SHP77 (cell line): ENCODE measurements at regions not wholly inside any gene's neighbourhood (a gene's known extent, or its start where the extent isn't known, plus 50 kb on each side); places are given as distances from the start of the nearest gene placed in this dataset.
"Not testable (repeated sequence)": the region's sequence is repeated elsewhere in the genome, so short reads cannot be mapped to it uniquely, and the experiment has no call there.

Source experiments
- DNase-seq, 2 experiments: peaks; one replicate each; lab custom pipeline; 2025; lab: John Stamatoyannopoulos, UW

DNA sequence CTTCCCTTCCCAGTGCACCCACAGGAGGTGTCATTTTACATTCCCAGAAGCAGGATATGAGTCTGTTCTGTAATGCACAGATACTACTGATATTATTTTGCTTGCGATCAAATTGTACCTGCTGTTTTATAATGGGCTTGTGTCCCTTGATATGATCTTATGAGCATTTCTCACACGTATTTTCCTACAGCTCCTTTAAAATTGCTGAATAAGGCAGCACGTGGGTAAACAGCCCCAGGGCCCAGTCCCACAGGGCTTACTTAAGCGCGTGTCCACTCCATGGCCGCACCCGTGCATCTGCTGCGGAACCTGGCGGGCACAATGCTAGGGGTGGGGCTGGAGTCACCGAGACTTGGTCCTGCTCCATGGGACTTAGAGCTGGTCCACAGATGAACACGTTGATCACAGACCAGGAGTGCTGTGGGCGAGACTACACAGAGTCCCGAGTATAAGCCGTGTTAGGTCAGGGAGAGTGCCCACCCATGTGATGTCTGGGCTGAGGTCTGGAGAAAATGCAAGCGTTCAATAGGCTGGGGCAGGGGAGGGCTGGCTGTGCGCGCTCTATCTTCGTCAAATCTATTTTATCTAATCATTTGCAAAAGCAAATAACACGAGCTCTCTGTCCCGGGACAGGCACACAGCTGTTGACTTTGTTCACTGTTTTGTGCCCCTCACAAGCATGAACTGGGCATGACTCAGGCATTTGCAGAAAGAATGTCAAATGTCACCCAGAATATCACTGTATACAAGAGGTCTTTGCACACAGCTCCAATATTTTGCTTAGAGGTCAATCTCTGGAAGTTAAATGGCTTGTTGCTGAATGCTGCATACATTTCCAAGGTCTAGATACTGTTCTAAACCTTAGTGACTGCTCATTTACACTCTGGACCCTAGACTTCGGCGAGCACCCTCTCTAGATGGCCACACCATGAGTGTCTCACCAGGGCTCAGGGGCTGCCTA lies 119.3 kb downstream of the CRYAA start:
- DNase-seq = peak in 1 of 2 experiments; percentile 57

DNA sequence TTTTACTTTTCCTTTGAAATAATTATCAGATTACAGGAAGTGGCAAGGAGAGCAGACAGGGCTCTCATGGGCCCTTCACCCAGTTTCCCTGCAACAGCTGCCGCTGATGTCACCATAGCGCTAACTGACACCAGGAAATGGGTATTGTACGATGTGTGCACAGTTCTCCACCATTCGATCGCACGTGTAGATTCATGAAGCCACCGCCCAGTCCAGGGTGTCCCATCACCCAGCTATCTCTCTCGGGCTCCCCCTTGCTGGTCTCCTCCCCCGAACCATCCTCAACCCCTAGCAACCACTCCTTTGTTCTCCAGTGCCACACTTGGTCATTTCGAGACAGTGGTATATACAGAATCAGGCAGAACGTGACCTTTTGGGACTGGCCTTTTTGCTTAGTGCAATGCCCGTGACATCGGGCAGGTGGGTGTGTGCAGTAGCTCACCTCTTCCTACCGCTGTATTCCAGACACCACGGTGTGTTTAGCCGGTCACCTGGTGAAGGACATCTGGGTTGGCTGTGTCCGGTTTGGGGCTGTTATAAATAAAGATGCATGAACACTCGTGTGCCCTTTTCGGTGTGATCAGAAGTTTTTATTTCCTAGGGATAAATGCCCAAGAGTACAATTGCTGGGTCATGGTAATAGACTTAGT lies 118.4 kb downstream of the CRYAA start:
- peak; percentile 95 to 98 for DNase-seq

DNA sequence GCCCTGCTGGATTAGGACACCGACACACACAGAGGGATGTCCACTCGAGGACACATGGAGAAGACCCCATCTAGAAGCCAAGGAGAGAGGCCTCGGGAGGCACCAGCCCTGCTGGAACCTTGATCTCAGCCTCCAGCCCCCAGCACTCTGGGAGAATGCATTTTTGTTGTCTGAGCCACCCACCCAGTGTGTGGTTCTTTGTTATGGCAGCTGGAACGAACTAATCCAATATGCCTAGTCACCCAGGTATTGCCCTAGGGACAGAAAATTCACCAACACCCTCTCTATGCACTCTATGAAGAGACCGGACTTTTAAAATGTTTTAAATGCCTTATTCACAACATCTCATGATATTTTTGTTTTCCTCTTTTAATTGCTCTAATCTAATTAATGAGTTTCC lies 117.4 kb downstream of the CRYAA start:
- no peak for DNase-seq

DNA sequence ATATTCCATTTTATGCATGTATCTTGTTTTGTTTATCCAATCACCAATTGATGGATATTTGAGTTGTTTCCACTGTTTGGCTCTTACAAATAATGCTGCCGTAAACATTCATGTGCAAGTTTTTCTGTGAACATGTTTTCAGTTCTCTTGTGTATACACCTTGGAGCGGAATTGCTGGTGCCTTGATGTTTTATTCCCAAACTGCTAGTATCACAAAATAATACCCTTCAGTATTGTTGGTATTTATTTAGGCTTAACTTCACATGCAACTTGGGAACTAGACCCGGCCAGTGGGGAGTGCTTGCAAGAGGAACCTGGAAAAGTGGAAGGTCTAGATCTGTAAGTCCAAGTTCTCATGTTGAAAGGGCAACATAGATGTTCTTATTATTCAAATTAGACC lies 115.9 kb downstream of the CRYAA start:
- DNase-seq = no peak

DNA sequence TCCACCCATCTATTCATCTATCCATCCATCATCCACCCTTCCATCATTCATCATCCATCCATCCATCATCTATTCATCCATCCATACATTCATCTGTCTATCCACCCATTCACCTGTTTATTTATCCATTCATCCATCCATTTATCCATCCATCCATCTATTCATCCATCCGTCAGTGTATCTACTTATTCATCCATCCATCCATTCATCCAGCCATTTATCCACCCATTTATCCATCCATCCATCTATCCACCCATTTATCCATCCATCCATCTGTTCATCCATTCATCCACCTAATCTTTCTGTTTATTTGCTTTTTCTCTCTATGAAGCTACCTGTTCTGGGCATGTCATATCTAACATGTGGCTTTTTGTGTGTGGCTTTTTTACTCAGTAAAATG lies 115.4 kb downstream of the CRYAA start:
- no peak for DNase-seq

DNA sequence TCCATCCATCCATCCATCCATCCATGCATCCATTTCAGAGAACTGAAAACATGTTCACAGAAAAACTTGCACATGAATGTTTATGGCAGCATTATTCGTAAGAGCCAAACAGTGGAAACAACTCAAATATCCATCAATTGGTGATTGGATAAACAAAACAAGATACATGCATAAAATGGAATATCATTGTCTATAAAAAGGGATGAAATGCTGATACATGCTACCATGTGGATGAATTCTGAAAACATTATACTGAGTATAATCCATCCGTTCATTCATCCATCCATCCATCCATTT lies 115.1 kb downstream of the CRYAA start:
- not testable (repeated sequence) for DNase-seq

DNA sequence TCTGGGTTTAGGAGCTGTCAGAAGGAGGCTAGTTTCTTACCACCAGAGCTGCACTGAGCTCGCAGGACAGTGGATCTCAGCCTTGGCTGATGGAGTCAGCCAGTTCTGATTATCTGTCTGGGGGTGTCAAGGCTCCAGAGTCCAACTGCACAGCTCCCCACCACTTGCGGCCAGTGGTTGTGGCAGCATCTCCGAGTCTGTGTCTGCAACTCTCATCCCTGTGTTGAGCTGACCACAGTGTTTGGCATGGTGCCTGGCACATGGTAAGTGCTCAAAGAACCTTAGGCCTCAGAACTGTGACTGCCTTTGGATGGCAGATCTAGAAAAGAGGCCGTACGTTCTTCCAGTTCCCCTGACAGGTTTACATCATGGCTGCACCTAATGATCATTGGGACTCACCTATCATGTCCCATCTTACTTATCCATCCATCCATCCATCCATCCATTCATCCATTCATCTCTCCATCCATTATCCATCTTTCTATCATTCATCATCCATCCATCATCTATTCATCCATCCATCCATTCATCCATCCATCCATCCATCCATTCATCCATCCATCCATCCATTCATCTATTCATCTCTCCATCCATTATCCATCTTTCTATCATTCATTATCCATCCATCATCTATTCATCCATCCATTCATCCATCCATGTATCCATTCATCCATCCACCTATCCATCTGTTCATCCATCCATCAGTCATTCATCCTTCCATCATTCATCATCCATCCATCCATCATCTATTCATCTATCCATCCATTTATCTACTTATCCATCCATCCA lies 114.5 kb downstream of the CRYAA start:
- no peak for DNase-seq

DNA sequence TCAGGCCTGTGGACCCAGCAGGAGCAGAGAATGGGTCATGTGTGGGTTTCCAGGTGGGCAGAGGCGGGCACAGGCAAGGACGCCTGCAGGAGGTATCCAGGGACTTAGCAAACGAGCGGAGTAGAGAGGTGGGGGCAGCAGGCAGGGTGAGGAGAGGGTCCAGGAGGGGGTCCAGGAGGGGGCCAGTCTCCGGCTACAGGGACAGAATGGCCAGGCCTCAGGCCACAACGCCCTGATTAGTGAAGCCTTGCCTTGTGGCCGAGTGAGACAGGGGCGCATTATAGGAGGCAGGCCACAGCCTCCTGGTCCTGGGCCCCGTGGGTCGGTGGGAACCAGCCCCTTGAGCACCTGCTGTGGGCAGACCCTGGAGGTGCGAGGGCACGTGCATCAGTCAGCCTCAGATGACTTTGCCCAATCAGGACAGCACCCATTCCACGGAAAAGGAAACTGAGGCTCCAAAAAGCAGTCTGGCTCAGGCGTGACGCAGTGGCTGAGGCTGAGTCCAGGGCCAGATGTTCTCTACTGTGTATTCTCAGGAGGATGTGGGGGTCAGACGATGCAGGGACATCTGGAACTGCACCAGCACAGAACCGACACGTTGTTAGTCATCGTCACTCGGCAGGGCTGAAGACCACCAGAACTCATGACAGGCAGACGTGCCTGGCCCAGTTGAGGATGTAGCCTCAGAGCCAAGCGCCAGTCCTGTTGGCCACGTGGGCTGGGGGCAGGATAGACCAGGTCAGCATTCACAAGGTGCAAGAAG lies 113.7 kb downstream of the CRYAA start:
- DNase-seq = no peak

DNA sequence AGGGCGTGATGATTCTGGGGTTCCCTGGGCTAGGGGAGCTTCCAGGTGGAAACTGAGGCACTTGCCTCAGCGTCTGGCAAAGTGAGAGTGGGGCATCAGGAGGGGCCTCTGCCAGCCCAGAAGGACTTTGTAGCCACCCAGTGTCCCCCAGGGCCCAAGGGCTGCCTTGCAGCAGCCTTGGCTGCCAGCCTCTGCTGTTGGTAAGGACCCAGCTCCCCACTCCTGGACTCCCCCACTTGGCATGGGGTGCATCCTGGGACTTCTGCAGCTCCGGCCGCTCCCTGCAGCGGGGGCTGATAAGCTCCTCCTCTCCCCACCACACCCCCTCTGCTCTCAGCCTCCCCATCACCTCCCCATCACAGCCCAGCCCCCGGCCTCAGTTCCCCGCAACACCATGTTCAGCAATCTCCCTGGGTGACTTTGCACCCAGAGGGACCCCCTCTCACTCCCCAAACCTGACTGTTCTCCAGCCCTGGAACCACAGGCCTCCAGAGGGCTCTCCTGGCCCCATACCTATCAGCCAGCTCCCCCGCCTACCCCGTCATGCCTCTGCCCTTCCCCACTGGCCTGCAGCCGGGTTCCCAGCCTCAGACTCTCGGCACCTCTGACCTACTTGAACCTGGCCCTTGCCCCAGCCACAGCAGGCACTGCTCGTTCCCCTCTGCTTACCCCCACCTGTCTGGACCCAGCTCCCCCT lies 113.0 kb downstream of the CRYAA start:
- DNase-seq = no peak

DNA sequence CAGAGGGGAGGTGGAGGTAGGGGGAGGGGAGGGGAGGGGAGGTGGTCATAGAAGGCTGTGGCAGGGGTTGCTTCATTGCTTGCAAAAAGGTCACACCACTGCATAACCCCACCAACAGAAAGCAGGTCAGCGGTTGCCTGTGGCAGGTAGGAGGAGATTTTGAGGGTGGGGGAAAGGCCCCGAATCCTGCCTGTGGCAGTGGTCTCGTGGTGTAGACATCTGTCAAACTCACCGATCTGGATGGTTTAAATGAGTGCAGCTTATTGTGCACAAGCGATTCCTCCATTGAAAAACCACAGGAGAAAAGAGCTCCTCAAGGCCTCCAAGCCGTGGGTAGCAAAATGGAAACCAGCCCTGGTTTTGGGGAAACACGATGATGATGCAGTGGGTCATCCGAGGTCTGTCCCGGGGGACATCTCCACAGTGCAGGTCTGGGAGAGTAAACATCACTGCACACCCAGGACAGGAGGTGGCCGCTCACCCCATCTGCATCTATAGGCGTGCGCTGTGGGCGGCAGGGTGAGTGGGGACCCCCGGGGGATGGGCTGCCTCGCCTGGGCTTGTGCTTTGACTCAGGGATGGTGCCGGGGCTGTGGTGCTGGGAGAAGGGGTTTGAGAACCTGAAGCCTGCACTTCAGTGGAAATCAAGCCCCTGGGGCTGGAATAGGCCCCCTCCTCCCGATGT lies 112.3 kb downstream of the CRYAA start:
- no peak for DNase-seq

DNA sequence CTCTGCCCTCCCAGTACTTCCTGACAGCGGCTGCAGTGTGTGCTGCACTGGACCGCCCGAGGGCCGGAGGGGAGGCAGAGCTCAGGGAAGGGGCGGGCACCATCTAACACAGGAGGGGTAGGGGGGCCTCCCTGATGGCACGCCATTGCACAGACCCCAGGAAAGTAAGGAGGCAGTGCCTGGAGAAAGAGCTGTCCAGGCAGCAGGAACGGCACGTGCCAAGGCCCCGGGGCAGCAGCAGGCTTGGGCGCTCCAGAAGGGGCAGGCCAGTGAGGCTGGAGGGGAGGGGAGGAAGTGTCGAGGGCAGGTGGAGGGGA lies 110.7 kb downstream of the CRYAA start:
- DNase-seq = no peak

DNA sequence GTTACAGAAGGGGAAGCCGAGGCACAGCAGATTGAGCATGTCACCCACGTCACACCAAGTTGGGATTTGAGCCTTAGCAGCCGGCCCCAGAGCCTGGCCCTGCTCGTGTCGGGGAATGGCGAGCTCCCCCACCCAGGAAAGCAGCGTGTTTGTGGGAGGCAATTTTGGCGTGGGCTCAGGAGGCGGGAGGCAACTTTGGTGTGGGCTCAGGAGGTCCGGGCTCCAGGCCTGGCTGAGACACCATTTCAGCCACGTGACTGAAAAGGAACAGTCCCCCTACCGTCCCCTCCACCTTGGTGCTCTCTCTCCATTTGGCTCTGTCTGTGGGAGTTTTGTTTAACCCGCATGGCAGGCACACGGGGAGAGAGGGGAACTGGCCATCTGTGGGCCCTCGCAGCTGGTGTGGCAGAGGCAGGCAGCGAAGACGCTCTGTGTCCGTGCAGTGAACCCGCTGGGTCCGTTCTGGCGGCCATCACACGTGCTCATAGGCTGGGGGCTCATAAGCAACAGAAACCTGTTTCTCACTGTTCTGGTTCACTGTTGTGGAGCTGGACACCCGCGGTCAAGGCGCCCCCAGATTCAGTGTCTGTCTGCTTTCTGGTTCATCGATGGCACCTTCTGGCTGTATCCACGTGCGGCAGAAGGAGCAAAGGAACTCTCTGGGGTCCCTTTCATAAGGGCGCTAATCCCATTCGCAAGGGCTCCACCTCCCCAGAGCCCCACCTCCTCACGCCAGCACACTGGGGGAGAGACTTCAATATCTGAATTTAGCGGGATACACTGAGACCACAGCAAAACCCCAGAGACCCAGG lies 110.2 kb downstream of the CRYAA start:
- DNase-seq = no peak

DNA sequence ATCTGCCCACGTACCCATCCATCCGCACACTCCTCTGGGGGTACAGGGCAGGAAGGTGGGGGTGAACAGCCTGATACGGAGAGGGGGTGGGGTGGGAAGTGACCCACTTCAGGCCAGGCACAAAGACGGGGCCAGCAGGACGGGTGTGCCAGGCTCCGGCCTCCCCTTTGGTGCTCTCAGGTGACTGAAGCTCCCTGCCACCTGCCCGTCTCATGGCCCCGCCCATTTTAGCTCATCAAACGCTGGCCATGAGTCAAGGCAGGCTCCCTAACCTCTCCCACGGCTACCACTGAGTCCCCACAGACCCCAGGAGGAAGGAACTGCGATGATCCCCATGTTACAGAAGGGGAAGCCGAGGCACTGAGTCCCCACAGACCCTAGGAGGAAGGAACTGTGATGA lies 109.6 kb downstream of the CRYAA start:
- DNase-seq = no peak

DNA sequence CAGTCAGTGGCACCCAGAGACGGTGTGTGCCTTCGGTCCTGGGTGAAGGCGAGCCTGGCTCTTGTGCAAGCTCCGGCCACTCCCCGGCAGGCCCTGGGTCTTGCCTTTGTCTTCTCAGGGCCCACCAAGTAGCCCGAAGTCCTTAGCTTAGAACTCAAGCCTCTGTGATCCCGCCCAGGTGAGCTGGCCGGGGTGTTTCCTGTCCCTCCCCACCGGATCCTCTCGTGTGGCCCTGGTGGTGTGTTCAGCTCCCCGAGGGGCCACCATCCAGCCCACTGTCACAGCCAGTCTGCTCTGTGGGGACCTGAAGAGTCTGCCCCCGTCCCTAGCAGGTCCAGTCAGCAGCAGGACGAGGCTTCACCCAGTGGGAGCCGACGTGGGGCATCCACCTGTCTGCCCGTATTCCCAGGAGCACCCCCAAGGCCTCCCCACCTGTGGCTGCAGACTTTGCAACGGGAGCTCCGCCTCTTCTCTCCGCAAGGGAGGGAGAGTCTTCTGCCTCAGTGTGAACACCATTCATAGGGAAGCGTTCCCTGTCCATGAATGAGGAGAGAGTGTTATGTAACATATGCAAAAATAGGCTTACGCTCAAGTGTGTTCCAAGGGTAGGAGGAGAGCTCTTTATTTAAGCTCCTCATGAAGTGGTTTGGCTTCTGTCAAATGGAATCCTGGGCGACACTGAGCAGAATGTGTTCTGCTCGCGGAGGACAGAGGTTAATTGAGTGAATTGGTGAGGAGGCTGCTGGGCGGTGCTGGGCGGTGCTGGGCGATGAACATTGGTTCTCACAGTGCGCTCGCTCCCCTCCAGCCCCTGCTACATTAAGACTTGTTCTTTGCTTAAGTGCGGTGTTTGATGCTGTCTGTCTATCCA lies 108.9 kb downstream of the CRYAA start:
- DNase-seq = no peak

DNA sequence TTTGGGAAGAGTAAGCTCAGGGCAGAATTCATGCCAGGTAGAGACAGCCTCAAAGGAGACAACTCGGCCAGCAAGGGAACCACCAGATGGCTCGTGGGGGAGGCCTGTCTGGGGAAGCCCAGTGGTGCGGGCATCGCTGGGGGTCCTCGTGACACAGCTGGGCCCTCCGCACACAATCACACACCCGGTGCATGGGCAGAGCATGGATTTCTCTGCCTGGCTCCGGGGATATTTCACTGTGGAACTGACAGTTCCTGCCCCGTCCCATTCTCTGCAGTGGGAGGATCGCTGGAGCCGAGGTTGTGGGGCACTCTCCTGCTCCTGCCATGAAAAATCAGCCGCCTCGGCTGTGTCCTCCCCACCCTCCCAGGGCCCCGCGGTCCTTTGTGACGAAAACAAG lies 108.0 kb downstream of the CRYAA start:
- no peak for DNase-seq

DNA sequence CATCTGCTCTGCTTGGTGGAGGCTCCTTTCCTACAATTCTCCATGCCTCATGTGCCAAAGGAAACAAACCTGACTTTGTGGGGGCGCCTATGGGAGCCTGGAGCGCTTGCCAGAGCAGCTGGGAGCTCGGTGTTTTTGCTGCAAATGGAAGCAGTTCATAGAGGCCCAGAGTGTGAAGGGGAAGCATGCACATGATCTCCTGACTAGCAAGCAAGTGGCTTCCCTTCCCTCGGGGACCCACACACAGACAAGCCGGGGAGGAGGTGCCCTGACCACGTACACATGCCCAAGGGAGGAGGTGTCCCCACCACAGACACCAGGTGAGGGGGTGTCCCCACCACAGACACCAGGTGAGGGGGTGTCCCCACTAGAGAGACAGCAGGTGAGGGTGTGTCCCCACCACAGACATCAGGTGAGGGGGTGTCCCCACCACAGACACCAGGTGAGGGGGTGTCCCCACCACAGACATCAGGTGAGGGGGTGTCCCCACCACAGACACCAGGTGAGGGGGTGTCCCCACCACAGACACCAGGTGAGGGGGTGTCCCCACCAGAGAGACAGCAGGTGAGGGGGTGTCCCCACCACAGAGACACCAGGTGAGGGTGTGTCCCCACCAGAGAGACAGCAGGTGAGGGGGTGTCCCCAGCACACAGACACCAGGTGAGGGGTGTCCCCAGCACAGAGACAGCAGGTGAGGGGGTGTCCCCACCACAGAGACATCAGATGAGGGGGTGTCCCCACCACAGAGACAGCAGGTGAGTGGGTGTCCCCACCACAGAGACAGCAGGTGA lies 106.8 kb downstream of the CRYAA start:
- no peak for DNase-seq

DNA sequence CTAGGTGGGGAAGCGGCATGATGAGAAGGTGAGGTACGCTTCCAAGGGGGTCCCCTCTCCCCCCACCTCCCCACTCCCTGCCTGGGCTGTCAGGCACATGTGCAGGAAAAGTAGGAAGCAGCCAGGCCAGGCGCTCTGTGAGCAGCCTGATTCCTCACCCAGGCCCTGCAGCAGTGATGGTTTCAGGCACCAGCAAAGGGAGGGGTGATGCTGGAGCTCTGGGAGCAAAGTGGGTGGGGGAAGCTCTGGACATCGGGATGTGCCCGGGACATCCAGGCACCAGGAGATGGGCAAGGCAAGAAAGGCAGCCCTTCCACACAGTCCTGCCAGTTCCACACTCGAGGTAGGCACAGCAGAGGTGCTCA lies 106.1 kb downstream of the CRYAA start:
- no peak for DNase-seq
